ENCODE measurements at regions not wholly inside any gene's neighbourhood (a gene's known extent, or its start where the extent isn't known, plus 50 kb on each side); places are given as distances from the start of the nearest gene placed in this dataset.

DNA sequence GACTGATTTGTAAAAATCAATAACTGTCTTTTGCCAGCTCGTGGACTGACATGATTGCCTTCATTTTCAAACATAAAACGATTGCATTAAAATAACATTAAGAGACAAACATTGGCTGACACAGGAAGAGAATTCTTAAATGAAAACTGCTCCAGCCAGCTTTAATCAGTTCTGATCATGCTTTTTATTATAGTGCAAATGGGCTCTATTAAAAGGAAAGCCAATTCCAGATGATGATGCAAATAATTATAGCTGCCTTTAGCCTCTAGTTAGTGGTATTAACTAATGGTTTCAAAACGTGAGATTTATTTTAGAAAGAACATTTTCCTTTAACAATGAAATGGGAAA, 301.8 kb upstream of the UBE2E3 start:
- TF ChIP-seq CTCF (IDR thresholded peaks at IDR 0.05; ENCODE audit: low read length) (no peak), EZH2phosphoT487 (IDR thresholded peaks at IDR 0.05; ENCODE audit: low read length) (no peak)
